Endometrium (tissue), 2 donors: ENCODE measurements at regions not wholly inside any gene's neighbourhood (a gene's known extent, or its start where the extent isn't known, plus 50 kb on each side); places are given as distances from the start of the nearest gene placed in this dataset.
"Not testable (repeated sequence)": the region's sequence is repeated elsewhere in the genome, so short reads cannot be mapped to it uniquely, and the experiment has no call there.

Experiments
- FAIRE-seq: peaks from 2 replicates; lab custom pipeline; 2012; peaks lifted over from hg19 to GRCh38; lab: Jason Lieb, UNC
- donor health status: control.
- donor health status: control.

DNA sequence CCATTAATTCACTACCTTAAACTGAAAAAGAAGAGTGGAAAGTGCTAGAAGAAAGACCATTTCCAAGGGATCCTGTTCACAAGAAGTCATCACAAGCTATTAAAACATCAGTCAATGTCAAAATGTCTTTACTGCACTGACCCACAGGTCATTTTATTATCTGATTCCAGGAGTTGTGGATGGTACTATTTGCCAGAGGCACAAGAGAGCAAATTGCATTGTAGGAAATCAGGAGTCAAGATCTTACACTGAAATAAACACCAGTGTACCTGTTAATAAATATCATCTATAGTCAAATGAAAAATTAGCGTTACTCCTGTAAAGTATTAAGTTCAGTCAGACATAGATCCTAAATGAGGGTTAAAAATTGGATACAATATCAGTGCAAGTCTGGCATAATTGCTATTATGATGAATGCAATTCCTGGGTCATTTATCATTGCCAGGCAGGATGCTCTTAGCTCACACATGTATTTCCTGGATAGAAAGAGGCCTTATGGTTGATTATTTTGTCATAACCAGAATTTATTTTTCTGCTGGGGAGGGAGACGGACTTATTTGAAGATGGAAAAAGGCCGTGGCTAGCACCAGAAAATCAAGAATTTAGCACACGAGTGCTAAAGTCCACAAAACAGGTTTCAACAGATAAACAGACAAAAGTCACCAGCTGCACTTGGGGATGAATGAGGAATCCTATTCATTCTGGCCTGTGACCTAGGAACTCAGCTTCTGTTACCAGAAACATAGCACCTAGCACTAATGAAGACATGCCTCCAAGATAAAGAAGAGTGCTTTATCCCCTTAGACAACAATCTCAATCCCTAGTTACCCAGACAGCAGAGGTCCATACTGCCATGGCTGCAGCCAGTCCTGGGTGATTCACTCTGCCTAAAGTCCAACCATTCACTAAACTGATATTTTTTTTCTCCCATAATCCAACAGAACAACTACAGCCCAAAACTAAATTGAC, 683.1 kb upstream of the POM121L12 start:
- no peak for FAIRE-seq

DNA sequence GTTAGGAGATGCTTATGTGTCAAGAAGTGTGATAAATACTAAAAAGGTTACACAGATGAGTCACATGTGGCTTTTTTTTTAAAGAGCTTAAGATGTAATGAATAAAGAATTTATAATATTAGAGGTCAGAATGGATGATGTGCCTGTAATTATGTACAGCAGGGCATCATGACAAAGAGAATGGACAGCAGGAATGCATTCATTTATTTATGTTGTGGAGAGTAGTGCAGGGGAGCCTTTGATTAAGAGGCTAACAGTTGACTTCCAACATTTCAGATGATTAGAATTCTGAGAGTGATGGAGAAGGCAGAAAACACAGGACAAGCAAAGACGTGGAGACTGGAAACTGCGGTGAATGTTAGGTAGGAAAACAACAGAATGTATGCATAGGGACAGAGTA, 691.4 kb upstream of the POM121L12 start:
- no peak for FAIRE-seq

DNA sequence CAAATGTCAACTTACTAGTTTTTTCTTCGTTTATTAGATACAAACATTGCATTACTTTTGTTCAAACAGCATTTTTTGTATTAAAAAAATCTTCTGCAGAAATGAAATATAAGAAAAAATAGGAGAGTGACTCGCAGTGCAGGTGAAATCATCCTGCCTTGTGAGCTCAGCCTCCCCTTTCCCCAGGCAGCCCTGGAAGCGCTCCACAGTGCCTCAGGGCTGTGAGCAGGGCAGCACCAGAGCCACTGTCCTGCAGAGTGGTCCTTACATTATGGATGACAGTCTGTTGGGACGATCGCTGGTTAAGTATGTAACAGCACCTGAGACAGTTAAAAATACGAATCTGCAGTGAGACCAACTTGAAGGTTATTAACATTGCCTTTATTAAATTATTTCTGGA, 695.4 kb upstream of the POM121L12 start:
- FAIRE-seq = no peak

DNA sequence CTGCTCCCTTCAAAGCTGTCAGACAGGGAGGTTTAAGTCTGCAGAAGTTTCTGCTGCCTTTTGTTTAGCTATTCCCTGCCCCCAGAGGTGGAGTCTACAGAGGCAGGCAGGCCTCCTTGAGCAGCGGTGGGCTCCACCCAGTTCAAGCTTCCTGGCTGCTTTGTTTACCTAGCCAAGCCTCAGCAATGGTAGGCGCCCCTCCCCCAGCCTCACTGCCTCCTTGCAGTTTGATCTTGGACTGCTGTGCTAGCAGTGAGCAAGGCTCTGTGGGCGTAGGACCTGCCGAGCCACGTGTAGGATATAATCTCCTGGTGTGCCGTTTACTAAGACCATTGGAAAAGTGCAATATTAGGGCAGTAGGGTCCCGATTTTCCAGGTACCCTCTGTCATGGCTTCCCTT, 707.1 kb upstream of the POM121L12 start:
- FAIRE-seq = not testable (repeated sequence)

DNA sequence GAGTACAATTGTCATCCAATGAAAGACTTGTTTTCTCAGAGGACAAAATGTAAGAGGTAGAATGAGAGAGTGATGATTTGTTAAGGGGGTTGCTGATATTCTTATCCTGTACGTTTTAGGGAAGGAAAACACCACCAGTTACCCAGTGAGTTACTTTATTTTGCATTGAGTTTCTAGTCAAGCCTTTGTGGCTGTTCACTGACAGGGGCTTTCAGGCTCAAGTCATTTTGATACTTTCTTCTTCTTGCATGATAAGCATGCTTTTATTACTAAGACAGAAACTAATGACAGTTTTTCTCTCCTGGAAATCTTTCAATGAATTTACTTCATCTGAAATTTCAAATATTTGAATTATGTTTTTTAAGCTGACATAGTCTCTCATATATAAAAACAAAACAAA, 710.2 kb upstream of the POM121L12 start:
- no peak for FAIRE-seq

DNA sequence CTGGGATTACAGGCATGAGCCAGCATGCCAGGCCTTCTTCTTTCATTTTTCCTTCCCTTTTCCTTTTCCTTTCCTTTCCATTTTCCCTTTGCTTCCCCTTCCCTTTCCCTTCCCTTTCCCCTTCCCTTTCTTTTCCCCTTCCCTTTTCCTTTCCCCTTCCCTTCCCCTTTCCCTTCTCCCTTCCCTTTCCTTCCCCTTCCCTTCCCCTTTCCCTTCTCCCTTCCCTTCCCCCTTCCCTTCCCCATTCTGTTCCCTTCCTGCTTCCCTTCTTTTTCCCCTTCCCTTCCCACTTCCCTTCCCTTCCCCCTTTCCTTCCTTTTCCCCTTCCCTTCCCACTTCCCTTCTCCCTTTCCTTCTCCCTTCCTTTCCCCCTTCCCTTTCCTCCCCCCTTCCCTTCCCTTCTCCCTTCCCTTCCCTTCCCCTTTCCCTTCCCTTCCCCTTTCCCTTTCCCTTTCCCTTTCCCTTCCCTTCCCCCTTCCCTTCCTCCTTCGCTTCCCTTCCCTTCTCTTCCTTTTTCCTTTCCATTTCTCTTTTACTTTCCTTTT, 712.2 kb upstream of the POM121L12 start:
- no peak for FAIRE-seq

DNA sequence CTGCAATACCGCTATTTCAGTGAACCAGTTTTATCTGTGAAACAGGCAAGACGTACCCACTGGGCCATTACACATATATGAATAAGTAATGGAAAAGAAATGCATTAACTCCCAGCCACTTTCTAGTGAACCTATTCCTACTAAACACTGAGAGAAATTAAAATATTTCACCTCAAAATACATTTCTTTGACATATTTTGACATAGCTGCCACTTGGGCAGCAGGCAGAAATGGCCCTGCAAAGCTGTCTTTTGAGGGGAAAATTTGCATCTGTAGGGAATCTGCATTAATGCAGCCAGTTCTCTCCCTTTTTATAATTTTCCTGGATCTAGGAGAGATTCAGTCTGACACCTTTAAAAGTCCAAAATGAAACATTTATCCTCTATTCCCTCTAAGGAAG, 714.8 kb upstream of the POM121L12 start:
- FAIRE-seq = no peak

DNA sequence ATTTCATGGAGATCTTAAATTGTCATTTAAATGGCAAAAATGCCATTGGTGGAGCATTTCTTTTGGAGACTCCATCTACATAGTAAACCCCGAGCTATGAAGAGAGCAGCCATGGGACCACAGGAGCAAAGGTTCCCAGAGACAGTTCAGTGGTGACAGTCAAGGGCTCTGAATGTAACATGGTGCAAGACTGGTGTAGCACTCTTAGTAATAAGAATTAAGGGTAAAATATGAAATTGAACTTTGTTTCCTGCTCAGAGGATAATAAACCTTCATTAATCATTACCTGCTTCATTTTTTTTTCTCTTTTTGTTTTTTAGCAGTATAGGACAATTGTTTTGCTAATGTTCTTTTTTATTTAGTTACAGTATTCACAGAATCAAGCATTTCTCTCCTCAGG, 717.5 kb upstream of the POM121L12 start:
- no peak for FAIRE-seq

DNA sequence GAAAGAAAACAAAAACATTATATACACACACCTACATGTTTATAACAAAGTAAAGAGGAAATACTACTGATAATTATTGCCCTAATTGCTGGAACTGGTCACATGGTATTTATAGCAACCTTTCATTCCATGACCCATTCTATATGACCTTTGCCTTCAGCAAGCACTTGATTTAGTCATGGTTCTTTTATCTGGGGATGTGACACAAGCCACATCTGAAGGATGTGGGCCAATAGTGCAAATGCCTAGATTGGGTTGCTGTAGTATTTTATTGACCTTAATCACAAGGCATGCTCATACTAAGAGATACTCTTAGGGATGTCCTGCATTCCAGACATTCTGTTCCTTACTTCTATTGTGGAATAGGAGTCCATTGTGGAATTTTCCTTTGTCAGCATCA, 723.5 kb upstream of the POM121L12 start:
- FAIRE-seq = no peak

DNA sequence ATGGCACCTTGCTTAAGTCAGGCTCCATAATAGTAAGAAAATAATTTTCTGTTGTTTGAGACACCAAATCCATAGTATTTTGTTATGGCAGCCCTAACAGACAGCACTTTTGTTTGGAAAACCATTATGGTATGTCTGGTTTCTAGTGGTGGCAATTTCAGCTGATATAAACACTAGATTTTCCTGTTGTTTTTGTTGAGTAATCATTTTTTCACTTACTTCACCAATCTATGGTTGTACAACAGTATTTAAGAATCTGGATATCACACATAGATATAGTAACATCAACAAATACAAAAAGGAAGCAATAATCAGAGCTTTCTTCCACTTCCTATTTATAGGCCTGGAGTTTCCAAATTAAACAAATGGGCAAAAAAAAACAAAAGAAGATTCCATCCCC, 725.8 kb upstream of the POM121L12 start:
- no peak for FAIRE-seq

DNA sequence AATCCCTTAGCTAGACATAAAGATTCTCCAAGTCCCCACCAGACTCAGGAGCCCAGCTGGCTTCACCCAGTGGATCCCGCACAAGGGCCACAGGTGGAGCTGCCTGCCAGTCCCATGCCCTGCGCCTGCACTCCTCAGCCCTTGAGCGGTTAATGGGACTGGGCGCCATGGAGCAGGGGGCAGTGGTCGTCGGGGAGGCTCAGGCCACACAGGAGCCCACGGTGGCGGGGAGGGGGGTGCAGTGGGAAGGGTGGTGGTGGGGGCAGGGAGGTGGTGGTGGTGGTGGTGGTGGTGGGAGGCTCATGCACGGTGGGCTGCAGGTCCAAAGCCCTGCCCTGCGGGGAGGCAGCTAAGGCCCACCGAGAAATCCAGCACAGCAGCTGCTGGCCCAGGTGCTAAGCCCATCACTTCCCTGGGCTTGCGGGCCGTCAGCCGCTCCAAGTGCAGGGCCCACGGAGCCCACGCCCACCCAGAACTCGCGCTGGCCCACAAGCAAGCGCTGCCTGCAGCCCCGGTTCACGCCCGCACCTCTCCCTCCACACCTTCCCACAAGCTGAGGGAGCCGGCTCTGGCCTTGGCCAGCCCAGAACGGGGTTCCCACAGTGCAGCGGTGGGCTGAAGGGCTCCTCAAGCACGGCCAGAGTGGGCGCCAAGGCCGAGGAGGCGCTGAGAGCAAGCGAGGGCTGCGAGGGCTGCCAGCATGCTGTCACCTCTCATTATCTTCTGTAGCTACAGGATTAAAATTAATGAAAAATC, 732.5 kb upstream of the POM121L12 start:
- no peak for FAIRE-seq

DNA sequence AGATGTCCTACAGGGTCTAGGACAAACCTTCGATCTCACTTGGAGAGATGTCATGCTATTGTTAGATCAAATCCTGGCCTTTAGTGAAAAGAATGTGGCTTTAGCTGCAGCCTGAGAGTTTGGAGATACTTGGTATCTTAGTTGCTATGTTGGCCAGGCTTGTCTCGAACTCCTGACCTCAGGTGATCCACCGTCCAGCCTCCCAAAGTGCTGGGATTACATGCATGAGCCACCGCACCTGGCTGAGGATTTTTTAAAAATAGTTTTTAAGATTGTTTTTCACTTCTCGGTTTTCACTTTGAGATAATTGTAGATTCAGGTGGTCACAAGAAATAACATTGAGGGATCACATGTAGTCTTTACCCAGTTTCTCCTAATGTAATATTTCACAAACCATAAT, 738.3 kb upstream of the POM121L12 start:
- no peak for FAIRE-seq

DNA sequence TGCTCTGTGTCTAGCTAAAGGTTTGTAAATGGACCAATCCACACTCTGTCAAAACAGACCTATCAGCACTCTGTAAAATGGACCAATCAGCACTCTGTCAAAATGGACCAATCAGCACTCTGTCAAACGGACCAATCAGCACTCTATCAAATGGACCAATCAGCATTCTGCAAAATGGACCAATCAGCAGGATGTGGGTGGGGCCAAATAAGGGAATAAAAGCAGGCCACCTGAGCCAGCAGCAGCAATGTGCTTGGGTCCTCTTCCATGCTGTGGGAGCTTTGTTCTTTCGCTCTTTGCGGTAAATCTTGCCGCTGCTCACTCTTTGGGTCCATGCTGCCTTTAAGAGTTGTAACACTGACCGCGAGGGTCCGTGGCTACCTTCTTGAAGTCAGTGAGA, 740.5 kb upstream of the POM121L12 start:
- no peak for FAIRE-seq

DNA sequence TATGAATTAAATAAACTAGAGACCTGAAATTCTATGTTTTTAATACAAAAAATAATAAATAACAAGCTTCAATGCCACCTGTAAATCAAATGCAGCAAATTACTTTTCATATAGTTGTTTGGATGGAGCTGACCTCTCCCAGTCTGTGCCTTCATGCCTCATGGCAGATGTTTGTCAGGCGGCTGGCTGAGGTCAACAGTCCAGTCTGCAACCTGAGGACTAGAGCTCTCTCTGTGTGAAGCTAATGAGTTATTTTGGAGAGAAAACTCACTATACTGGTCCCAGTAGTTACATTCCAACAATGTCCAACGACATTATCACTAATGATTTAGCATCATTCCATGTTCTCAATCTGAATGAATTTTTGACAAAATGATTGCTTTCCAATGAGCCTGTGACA, 746.2 kb upstream of the POM121L12 start:
- FAIRE-seq = no peak

DNA sequence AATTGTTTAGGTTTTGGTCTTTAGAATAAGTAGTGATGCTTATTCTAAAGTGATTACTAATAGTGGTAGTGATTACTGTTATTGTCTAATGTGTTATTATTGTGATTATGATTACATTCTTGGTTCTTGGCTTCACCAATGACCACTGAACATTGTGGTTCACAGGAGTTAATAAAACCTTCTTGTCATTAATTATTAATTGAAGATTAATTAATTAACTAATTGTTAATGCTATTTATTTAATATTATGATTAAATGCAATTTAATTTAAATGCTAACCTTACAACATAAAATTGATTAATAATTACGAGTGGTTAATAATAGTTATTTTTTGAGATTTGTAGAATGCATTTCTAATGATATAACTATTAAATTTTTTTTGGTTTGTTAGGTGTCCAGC, 747.7 kb upstream of the POM121L12 start:
- FAIRE-seq = no peak

DNA sequence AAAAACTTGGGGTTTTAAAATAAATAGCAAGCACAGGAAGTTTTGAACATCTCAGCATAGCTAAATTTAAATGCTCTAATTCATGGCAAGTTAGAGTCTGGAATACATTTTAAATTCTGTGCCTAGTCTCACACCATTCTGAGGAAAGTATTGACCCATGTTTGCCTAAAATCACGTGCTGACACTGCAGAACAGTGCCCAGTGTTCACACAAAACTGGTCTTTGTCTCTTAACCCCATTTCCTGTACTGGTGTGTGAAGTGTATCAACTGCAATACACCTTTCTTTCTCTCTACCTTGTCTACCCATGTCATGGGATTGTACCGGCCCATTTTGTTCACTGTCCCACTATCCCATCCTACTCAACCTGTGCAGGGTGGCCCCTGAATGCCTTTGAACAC, 749.7 kb upstream of the POM121L12 start:
- FAIRE-seq = no peak

DNA sequence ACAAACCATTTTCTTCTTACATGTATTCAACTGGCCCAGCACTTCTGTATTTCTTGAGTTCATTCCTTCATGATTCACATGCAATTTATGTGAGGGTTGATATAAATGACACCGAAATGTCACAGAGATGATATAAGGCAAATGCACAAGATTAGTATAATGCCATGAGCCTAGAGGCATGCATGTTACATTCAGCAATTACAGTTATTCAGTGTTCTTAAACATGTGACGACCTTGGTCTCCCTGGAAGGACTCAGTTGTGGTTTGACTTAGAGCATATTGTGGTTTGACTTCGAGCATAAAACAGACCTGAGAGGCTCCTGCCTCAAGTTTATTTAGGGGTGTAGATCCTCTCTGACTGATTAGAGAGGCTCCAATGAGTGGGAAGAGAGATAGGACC, 752.1 kb upstream of the POM121L12 start:
- no peak for FAIRE-seq

DNA sequence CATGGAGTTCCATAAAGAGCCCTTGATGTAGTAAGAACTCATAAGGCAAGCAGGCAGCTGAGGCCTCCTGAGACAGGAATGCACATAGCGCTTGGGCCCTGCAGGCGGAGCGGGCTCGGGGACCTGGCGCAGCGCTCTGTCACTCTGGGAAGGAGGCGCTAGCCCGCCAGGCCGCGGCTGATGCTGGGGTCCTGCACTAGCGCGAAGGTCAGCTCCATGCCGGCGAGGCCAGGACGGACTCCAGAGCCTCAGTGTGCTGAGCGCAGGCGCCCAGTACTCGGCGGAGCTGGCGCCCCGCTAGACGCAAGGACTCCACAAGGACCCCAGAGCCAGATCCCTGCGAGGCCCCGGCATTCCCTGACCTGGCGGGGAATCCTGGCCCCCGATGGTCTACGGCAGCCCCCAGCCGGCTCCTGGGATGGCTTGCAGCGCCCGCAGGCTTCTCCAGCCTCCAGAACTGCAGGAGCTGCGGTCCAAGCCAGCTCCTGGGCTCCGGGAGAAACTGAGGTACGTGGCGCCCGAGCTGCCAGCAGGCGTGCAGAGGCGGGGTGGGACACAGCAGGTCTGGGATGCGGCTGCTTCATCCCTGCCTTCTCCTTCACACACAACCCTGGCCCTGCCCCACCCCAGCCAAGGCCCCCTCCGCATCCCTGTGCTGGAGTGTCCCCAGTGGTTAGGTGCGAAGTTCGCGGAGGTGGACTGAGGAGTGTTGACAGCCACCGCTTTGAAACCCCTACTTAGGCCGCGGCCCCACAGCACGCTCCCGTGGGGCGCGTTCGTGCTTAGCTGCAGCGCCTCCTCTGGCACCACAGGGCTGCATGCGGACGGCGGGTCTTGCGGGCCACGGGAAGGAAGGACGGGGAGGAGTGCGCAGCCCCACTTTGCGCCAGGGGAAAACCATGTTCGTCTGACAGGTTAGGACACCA, 761.5 kb upstream of the POM121L12 start:
- no peak for FAIRE-seq

DNA sequence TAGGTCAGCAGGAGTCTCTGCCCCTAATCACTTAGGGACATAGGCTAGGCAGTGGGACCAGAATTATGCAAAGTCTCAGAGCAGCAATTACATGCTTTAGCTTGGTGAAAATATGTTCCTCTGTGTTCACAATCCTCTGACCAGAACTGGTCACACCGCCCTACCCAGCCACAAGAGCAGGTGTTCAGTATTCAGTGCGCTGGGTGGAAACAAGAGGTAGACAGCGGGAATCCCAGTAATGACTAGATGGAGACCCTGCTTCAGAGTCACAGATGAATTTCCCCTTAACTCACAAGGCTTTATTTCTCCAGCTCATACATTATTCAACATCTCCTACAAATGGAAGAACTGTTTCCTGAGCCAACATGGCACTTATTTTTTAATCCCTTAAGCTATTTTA, 763.7 kb upstream of the POM121L12 start:
- no peak for FAIRE-seq

DNA sequence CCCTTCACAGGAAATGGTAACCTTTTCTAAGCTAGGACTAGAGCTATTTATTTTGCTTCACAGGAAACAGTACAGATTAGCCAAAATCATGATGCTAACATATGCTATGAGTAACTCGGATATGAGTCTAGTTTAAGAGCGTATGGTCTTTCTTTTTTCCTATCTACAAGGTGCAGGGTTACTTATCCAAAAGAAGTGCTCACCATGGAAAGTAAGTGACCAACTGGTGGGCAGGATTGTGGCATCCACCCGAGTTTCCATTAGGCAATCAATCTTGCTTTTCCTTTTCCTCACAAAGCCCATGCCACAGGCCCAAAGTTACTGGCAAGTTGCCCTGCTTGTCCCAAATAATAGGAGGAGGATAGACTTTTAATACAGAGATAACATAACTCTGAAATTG, 765.1 kb upstream of the POM121L12 start:
- no peak for FAIRE-seq

DNA sequence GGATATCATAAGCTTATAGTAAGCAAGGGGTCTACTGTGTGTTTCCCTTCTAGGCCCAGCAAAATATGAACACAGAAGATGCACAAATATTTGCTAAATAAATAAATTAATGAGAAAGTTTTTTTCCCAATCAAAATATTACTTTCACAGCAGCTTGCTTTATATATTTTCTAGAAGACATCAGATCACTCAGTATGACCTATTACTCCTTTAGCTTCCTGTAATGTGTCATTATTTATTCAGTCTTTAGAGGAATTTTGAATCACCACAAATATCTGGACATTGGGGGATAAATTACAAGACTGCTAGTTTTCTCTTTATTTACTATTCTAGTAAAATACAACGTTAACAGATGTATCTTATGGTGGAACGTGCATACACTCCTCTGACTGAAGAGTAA, 765.8 kb upstream of the POM121L12 start:
- FAIRE-seq = no peak

DNA sequence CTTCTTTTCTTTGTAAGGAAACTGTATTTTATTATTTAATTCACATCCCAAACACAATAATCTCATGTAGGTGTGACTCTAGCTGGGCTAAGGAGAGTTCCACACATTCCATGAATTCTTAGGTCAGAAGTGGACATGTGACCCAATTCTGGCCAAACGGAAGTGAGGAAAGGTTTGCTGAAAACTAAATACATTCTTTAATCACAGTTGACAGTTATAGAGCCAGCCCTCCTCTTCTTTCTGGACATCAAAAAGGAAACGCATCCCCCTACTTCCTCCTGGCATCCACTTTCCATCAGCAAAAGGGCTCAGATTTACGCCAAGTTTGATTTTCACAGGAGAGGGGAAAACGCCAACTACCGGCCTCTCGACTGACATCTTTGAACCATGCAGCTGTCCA, 774.4 kb upstream of the POM121L12 start:
- FAIRE-seq = no peak
